SJSA1 (cell line): ENCODE measurements at regions not wholly inside any gene's neighbourhood (a gene's known extent, or its start where the extent isn't known, plus 50 kb on each side); places are given as distances from the start of the nearest gene placed in this dataset.

Source experiments
- DNase-seq, 2 experiments: peaks; one replicate each; pipeline ENCODE4 v3.0.0-alpha.2; 2015 to 2020; ENCODE audit warnings: low spot score in 2 of 2, low read depth in 1 of 2
- H3K27ac ChIP-seq: fragments of 250-450 bp; sonication (Bioruptor Pico); 2 replicates; pipeline ENCODE4 v1.5.1; 2020; ENCODE audit warnings: mild to moderate bottlenecking, moderate library complexity
- H3K27me3 ChIP-seq: fragments of 250-450 bp; sonication (Bioruptor Pico); replicated peaks from 2 replicates; pipeline ENCODE4 v1.5.1; 2020; ENCODE audit warnings: mild to moderate bottlenecking, moderate library complexity
- H3K36me3 ChIP-seq: fragments of 250-450 bp; sonication (Bioruptor Pico); 2 replicates; pipeline ENCODE4 v1.5.1; 2020; ENCODE audit warnings: mild to moderate bottlenecking
- H3K4me1 ChIP-seq: fragments of 250-450 bp; sonication (Bioruptor Pico); replicated peaks from 2 replicates; pipeline ENCODE4 v1.6.1; 2021; ENCODE audit warnings: mild to moderate bottlenecking
- H3K4me3 ChIP-seq: fragments of 250-450 bp; sonication (Bioruptor Pico); 2 replicates; pipeline ENCODE4 v1.5.1; 2020; ENCODE audit warnings: mild to moderate bottlenecking
- H3K9me3 ChIP-seq: fragments of 250-450 bp; sonication (Bioruptor Pico); replicated peaks from 2 replicates; pipeline ENCODE4 v1.5.1; 2020; ENCODE audit warnings: mild to moderate bottlenecking

- Histone ChIP-seq H3K4me3 (no peak overlapping the region), H3K9me3 (no peaks in the 10 kb centered on the region), H3K4me1 (no peaks in the 10 kb centered on the region), H3K27ac (no peak overlapping the region), H3K36me3 (no peaks in the 10 kb centered on the region), H3K27me3 (no peaks in the 10 kb centered on the region)
- DNase-seq = no peak
Measured at GRCh38 chr4:26141051-26141721, 179.6 kb upstream of the RBPJ start.

GRCh38 chr4:26141911-26142638 lies 178.7 kb upstream of the RBPJ start:
- H3K27me3 ChIP-seq = no peaks in the 10 kb centered on the region
- no peaks in the 10 kb centered on the region for H3K9me3 ChIP-seq
- H3K27ac ChIP-seq = no peak overlapping the region
- no peak for DNase-seq
- no peak overlapping the region for H3K4me3 ChIP-seq
- H3K4me1 ChIP-seq = no peaks in the 10 kb centered on the region
- H3K36me3 ChIP-seq = no peaks in the 10 kb centered on the region

GRCh38 chr4:26144526-26145155 lies 176.2 kb upstream of the RBPJ start:
- H3K36me3 ChIP-seq = no peaks in the 10 kb centered on the region
- H3K9me3 ChIP-seq = no peaks in the 10 kb centered on the region
- no peak overlapping the region for H3K27ac ChIP-seq
- no peaks in the 10 kb centered on the region for H3K4me1 ChIP-seq
- no peak for DNase-seq
- H3K4me3 ChIP-seq = no peak overlapping the region
- no peaks in the 10 kb centered on the region for H3K27me3 ChIP-seq

GRCh38 chr4:26145212-26145611 lies 175.6 kb upstream of the RBPJ start:
- H3K4me1 ChIP-seq = no peaks in the 10 kb centered on the region
- no peaks in the 10 kb centered on the region for H3K36me3 ChIP-seq
- H3K9me3 ChIP-seq = no peaks in the 10 kb centered on the region
- no peak overlapping the region for H3K4me3 ChIP-seq
- no peak for DNase-seq
- no peak overlapping the region for H3K27ac ChIP-seq
- H3K27me3 ChIP-seq = no peaks in the 10 kb centered on the region

GRCh38 chr4:26148927-26149326 lies 171.9 kb upstream of the RBPJ start:
- no peaks in the 10 kb centered on the region for H3K9me3 ChIP-seq

GRCh38 chr4:26150948-26151347 lies 169.9 kb upstream of the RBPJ start:
- DNase-seq = no peak
- no peak overlapping the region for H3K27ac ChIP-seq

More at GRCh38 chr4:26148927-26149326, 171.9 kb upstream of the RBPJ start:
- Histone ChIP-seq H3K27ac (no peak overlapping the region), H3K27me3 (no peaks in the 10 kb centered on the region), H3K4me3 (no peak overlapping the region), H3K4me1 (peaks cover 7% of the 10 kb centered on the region), H3K36me3 (no peaks in the 10 kb centered on the region)
- no peak for DNase-seq

GRCh38 chr4:26151615-26152014 lies 169.2 kb upstream of the RBPJ start:
- no peak for DNase-seq
- no peak overlapping the region for H3K4me3 ChIP-seq
- no peaks in the 10 kb centered on the region for H3K36me3 ChIP-seq
- no peak overlapping the region for H3K27ac ChIP-seq
- no peaks in the 10 kb centered on the region for H3K9me3 ChIP-seq
- no peaks in the 10 kb centered on the region for H3K27me3 ChIP-seq
- peaks cover 7% of the 10 kb centered on the region for H3K4me1 ChIP-seq

More at GRCh38 chr4:26150948-26151347, 169.9 kb upstream of the RBPJ start:
- Histone ChIP-seq H3K36me3 (no peaks in the 10 kb centered on the region), H3K9me3 (no peaks in the 10 kb centered on the region), H3K4me1 (peaks cover 7% of the 10 kb centered on the region), H3K27me3 (no peaks in the 10 kb centered on the region), H3K4me3 (no peak overlapping the region)

- no peak for DNase-seq
- H3K9me3 ChIP-seq = no peaks in the 10 kb centered on the region
- no peaks in the 10 kb centered on the region for H3K27me3 ChIP-seq
- H3K27ac ChIP-seq = no peak overlapping the region
- no peak overlapping the region for H3K4me3 ChIP-seq
- H3K36me3 ChIP-seq = no peaks in the 10 kb centered on the region
- peaks cover 7% of the 10 kb centered on the region for H3K4me1 ChIP-seq
Measured at GRCh38 chr4:26152056-26152455, 168.8 kb upstream of the RBPJ start.

- Histone ChIP-seq H3K36me3 (no peaks in the 10 kb centered on the region), H3K4me3 (no peak overlapping the region), H3K4me1 (no peaks in the 10 kb centered on the region), H3K27me3 (no peaks in the 10 kb centered on the region), H3K27ac (no peak overlapping the region), H3K9me3 (no peaks in the 10 kb centered on the region)
- no peak for DNase-seq
Measured at GRCh38 chr4:26157541-26157940, 163.3 kb upstream of the RBPJ start.

- DNase-seq = no peak
- Histone ChIP-seq H3K4me1 (no peaks in the 10 kb centered on the region), H3K27ac (no peak overlapping the region), H3K9me3 (no peaks in the 10 kb centered on the region), H3K27me3 (no peaks in the 10 kb centered on the region), H3K4me3 (no peak overlapping the region), H3K36me3 (no peaks in the 10 kb centered on the region)
Measured at GRCh38 chr4:26160591-26160990, 160.2 kb upstream of the RBPJ start.

GRCh38 chr4:26161030-26161824 lies 159.6 kb upstream of the RBPJ start:
- no peaks in the 10 kb centered on the region for H3K36me3 ChIP-seq
- no peak overlapping the region for H3K4me3 ChIP-seq
- H3K4me1 ChIP-seq = no peaks in the 10 kb centered on the region
- H3K27ac ChIP-seq = no peak overlapping the region
- H3K27me3 ChIP-seq = no peaks in the 10 kb centered on the region
- H3K9me3 ChIP-seq = no peaks in the 10 kb centered on the region
- DNase-seq = no peak

GRCh38 chr4:26162101-26162500 lies 158.7 kb upstream of the RBPJ start:
- Histone ChIP-seq H3K36me3 (no peaks in the 10 kb centered on the region), H3K4me1 (no peaks in the 10 kb centered on the region)
- no peak for DNase-seq

GRCh38 chr4:26163425-26164362 lies 157.1 kb upstream of the RBPJ start:
- no peak for DNase-seq

More at GRCh38 chr4:26162101-26162500, 158.7 kb upstream of the RBPJ start:
- Histone ChIP-seq H3K4me3 (no peak overlapping the region), H3K27ac (no peak overlapping the region), H3K9me3 (no peaks in the 10 kb centered on the region), H3K27me3 (no peaks in the 10 kb centered on the region)

More at GRCh38 chr4:26163425-26164362, 157.1 kb upstream of the RBPJ start:
- Histone ChIP-seq H3K4me1 (no peaks in the 10 kb centered on the region), H3K27ac (no peak overlapping the region), H3K9me3 (no peaks in the 10 kb centered on the region), H3K36me3 (no peaks in the 10 kb centered on the region), H3K4me3 (no peak overlapping the region), H3K27me3 (no peaks in the 10 kb centered on the region)
